ENCODE measurements at regions not wholly inside any gene's neighbourhood (a gene's known extent, or its start where the extent isn't known, plus 50 kb on each side); places are given as distances from the start of the nearest gene placed in this dataset.

DNA sequence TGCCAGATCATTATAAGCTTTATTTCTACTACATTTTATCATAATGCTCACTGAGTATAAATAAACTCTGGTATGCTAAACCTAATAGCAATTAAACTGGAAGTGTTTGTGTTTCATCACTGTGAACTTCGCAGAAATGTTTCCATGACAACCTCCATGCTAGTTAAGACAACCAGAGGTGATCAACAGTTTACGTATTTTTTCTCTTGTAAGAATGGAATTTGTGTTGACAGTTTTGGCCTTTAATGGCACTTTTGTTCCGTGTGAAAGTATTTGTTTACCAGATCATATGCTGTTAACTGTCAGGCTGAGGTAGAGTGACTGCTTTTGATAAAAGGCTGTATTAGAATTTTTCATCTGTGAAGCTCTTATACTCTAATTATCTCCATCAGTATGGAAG lies 212.1 kb upstream of the PPP1R3A start:
- DNase-seq (ENCODE audit: low read depth), result no peak
- H3K4me3 ChIP-seq (ENCODE audit: low read depth, low read length), result no peak overlapping the region
- no peak for TF ChIP-seq CTCF (IDR thresholded peaks at IDR 0.05; ENCODE audit: insufficient read depth, low read length, poor library complexity, severe bottlenecking)
- no peaks in the 10 kb centered on the region for H3K27me3 ChIP-seq (ENCODE audit: control insufficient read depth, insufficient read depth, low read length)
- no peaks in the 10 kb centered on the region for H3K36me3 ChIP-seq (ENCODE audit: control insufficient read depth, insufficient read depth, low read length)

GRCh38 chr7:114128880-114129279 lies 210.1 kb upstream of the PPP1R3A start:
- H3K4me3 ChIP-seq (ENCODE audit: low read depth, low read length), result no peak overlapping the region
- DNase-seq (ENCODE audit: low read depth), result no peak
- TF ChIP-seq CTCF (IDR thresholded peaks at IDR 0.05; ENCODE audit: insufficient read depth, low read length, poor library complexity, severe bottlenecking), result no peak
- H3K27me3 ChIP-seq (ENCODE audit: control insufficient read depth, insufficient read depth, low read length), result no peaks in the 10 kb centered on the region
- H3K36me3 ChIP-seq (ENCODE audit: control insufficient read depth, insufficient read depth, low read length), result no peaks in the 10 kb centered on the region

DNA sequence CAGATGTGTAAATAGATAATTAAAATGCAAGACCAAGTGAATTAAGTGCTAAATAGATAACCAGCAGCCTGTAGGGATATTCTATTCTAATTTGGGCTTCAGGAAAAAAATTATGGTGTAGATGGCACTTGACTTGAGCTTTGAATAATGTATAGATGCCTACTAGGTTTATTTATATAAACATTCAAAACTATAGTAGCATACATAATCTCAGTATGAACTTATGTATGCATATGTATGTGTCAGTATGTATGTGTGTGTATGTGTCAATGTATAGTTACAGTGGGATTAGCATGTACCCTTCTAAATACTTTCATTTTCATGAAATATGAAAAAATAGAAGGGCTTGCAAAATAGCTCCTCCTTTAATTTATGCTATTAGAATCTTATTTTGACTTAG lies 207.3 kb upstream of the PPP1R3A start:
- H3K27me3 ChIP-seq (ENCODE audit: control insufficient read depth, insufficient read depth, low read length), result no peaks in the 10 kb centered on the region
- H3K4me3 ChIP-seq (ENCODE audit: low read depth, low read length), result no peak overlapping the region
- DNase-seq (ENCODE audit: low read depth), result no peak
- H3K36me3 ChIP-seq (ENCODE audit: control insufficient read depth, insufficient read depth, low read length), result no peaks in the 10 kb centered on the region
- no peak for TF ChIP-seq CTCF (IDR thresholded peaks at IDR 0.05; ENCODE audit: insufficient read depth, low read length, poor library complexity, severe bottlenecking)

GRCh38 chr7:114112806-114113205 lies 194.0 kb upstream of the PPP1R3A start:
- no peaks in the 10 kb centered on the region for H3K36me3 ChIP-seq (ENCODE audit: control insufficient read depth, insufficient read depth, low read length)
- DNase-seq (ENCODE audit: low read depth), result no peak
- TF ChIP-seq CTCF (IDR thresholded peaks at IDR 0.05; ENCODE audit: insufficient read depth, low read length, poor library complexity, severe bottlenecking), result no peak
- H3K4me3 ChIP-seq (ENCODE audit: low read depth, low read length), result no peak overlapping the region
- H3K27me3 ChIP-seq (ENCODE audit: control insufficient read depth, insufficient read depth, low read length), result no peaks in the 10 kb centered on the region

- no peak for DNase-seq (ENCODE audit: low read depth)
- no peaks in the 10 kb centered on the region for H3K36me3 ChIP-seq (ENCODE audit: control insufficient read depth, insufficient read depth, low read length)
- TF ChIP-seq CTCF (IDR thresholded peaks at IDR 0.05; ENCODE audit: insufficient read depth, low read length, poor library complexity, severe bottlenecking), result no peak
- H3K4me3 ChIP-seq (ENCODE audit: low read depth, low read length), result no peak overlapping the region
- H3K27me3 ChIP-seq (ENCODE audit: control insufficient read depth, insufficient read depth, low read length), result no peaks in the 10 kb centered on the region
These were observed 191.9 kb upstream of the PPP1R3A start for GRCh38 chr7:114110666-114111065.

DNA sequence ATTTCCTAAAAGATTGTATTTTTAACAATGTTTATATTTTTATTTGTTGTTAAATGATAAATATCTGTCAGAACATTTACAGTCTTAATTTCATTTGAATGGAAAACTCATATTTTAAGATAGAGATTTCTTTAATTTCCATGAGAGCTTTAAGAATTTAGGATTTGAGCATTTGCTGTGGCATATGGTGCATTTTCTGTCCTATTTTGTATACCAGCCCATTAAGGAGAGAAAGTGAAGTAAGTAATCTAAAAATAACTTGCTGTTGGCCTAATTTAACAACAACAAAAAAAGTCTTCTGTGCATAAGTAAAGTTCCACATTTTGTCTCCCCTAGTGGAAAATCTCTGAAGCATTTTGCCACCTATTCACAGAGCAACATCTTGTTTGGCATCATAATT lies 190.9 kb upstream of the PPP1R3A start:
- Histone ChIP-seq H3K36me3 (ENCODE audit: control insufficient read depth, insufficient read depth, low read length) (no peaks in the 10 kb centered on the region), H3K27me3 (ENCODE audit: control insufficient read depth, insufficient read depth, low read length) (no peaks in the 10 kb centered on the region), H3K4me3 (ENCODE audit: low read depth, low read length) (no peak overlapping the region)
- TF ChIP-seq CTCF (IDR thresholded peaks at IDR 0.05; ENCODE audit: insufficient read depth, low read length, poor library complexity, severe bottlenecking), result no peak
- DNase-seq (ENCODE audit: low read depth), result no peak
